ENCODE measurements at regions not wholly inside any gene's neighbourhood (a gene's known extent, or its start where the extent isn't known, plus 50 kb on each side); places are given as distances from the start of the nearest gene placed in this dataset.

DNA sequence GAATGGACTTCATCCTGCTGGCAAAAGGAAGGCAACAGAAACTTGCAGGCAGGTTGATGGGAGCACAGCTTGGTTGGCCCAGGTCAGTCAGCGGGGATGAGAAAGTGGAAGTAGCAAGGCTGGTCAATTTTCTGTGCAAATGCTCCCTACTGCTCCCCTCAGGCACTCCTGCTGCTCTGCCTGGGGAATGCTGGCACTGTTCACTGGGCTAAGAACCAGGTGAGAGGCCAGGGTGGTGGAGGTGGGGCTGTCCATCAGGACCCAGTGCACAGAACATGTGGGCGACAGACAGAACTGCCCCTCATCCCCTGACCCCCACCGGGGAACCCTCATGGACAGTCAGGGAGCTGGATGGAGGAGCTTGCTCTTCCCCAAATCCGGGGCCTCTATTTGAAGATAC, 593.1 kb downstream of the IRX1 start:
- Histone ChIP-seq H3K9me2 (replicated peaks; ENCODE audit: insufficient read depth, low read length) (no peaks in the 10 kb centered on the region), H3K9ac (ENCODE audit: low read length) (no peak overlapping the region), H3K4me1 (ENCODE audit: low read length) (no peaks in the 10 kb centered on the region), H3F3A (ENCODE audit: insufficient read depth, low read length) (no peaks in the 10 kb centered on the region), H3K36me3 (replicated peaks; ENCODE audit: insufficient read depth, low read length) (no peaks in the 10 kb centered on the region), H3K4me3 (ENCODE audit: low read length) (no peak overlapping the region), H3K9me3 (replicated peaks; ENCODE audit: insufficient read depth, low read length) (no peaks in the 10 kb centered on the region), H4K20me1 (ENCODE audit: insufficient read depth, low read length) (no peaks in the 10 kb centered on the region), H3K27me3 (replicated peaks; ENCODE audit: insufficient read depth, low read length) (no peaks in the 10 kb centered on the region), H3K27ac (ENCODE audit: low read length) (no peak overlapping the region), H3K79me2 (ENCODE audit: low read length) (no peaks in the 10 kb centered on the region), H2AFZ (ENCODE audit: low read length) (no peak overlapping the region), H3K4me2 (ENCODE audit: low read depth, low read length) (no peak overlapping the region)
- no peak for DNase-seq
- TF ChIP-seq EZH2 (optimal IDR thresholded peaks at IDR 0.05; ENCODE audit: low read depth, low read length), result no peak
- no peak for TF ChIP-seq EZH2phosphoT487 (IDR thresholded peaks at IDR 0.05; ENCODE audit: low read length)
- TF ChIP-seq CTCF (IDR thresholded peaks at IDR 0.05; ENCODE audit: low read length), result no peak

- Histone ChIP-seq H2AFZ (ENCODE audit: low read length) (no peak overlapping the region), H3K4me1 (ENCODE audit: low read length) (no peaks in the 10 kb centered on the region), H4K20me1 (ENCODE audit: insufficient read depth, low read length) (no peaks in the 10 kb centered on the region), H3K27me3 (replicated peaks; ENCODE audit: insufficient read depth, low read length) (no peaks in the 10 kb centered on the region), H3K9me3 (replicated peaks; ENCODE audit: insufficient read depth, low read length) (no peaks in the 10 kb centered on the region), H3K4me2 (ENCODE audit: low read depth, low read length) (no peak overlapping the region), H3K9ac (ENCODE audit: low read length) (no peak overlapping the region), H3K9me2 (replicated peaks; ENCODE audit: insufficient read depth, low read length) (no peaks in the 10 kb centered on the region), H3F3A (ENCODE audit: insufficient read depth, low read length) (no peaks in the 10 kb centered on the region), H3K27ac (ENCODE audit: low read length) (no peak overlapping the region), H3K36me3 (replicated peaks; ENCODE audit: insufficient read depth, low read length) (no peaks in the 10 kb centered on the region), H3K79me2 (ENCODE audit: low read length) (no peaks in the 10 kb centered on the region), H3K4me3 (ENCODE audit: low read length) (no peak overlapping the region)
- TF ChIP-seq CTCF (IDR thresholded peaks at IDR 0.05; ENCODE audit: low read length) (no peak), EZH2 (optimal IDR thresholded peaks at IDR 0.05; ENCODE audit: low read depth, low read length) (no peak), EZH2phosphoT487 (IDR thresholded peaks at IDR 0.05; ENCODE audit: low read length) (no peak)
- no peak for DNase-seq
Observed at GRCh38 chr5:4189317-4189716, 593.7 kb downstream of the IRX1 start.

GRCh38 chr5:4191041-4191440, 595.4 kb downstream of the IRX1 start:
- Histone ChIP-seq H2AFZ (ENCODE audit: low read length) (no peak overlapping the region), H3K4me3 (ENCODE audit: low read length) (no peak overlapping the region), H3K27me3 (replicated peaks; ENCODE audit: insufficient read depth, low read length) (no peaks in the 10 kb centered on the region), H3F3A (ENCODE audit: insufficient read depth, low read length) (no peaks in the 10 kb centered on the region), H3K9me3 (replicated peaks; ENCODE audit: insufficient read depth, low read length) (no peaks in the 10 kb centered on the region), H3K4me2 (ENCODE audit: low read depth, low read length) (no peak overlapping the region), H3K4me1 (ENCODE audit: low read length) (no peaks in the 10 kb centered on the region), H3K9ac (ENCODE audit: low read length) (no peak overlapping the region), H3K36me3 (replicated peaks; ENCODE audit: insufficient read depth, low read length) (no peaks in the 10 kb centered on the region), H4K20me1 (ENCODE audit: insufficient read depth, low read length) (no peaks in the 10 kb centered on the region), H3K9me2 (replicated peaks; ENCODE audit: insufficient read depth, low read length) (no peaks in the 10 kb centered on the region), H3K27ac (ENCODE audit: low read length) (no peak overlapping the region), H3K79me2 (ENCODE audit: low read length) (no peaks in the 10 kb centered on the region)
- no peak for DNase-seq
- TF ChIP-seq EZH2phosphoT487 (IDR thresholded peaks at IDR 0.05; ENCODE audit: low read length), result no peak
- no peak for TF ChIP-seq EZH2 (optimal IDR thresholded peaks at IDR 0.05; ENCODE audit: low read depth, low read length)
- TF ChIP-seq CTCF (IDR thresholded peaks at IDR 0.05; ENCODE audit: low read length), result no peak

Measured in MM.1S (cell line).